DMS53 treated with DMSO at 0.1 percent for 48 hours (cell line): ENCODE measurements at regions not wholly inside any gene's neighbourhood (a gene's known extent, or its start where the extent isn't known, plus 50 kb on each side); places are given as distances from the start of the nearest gene placed in this dataset.

Experiments used
- DNase-seq: peaks from one replicate; lab custom pipeline; 2025; ENCODE audit not compliant: unreplicated experiment; lab: John Stamatoyannopoulos, UW

DNA sequence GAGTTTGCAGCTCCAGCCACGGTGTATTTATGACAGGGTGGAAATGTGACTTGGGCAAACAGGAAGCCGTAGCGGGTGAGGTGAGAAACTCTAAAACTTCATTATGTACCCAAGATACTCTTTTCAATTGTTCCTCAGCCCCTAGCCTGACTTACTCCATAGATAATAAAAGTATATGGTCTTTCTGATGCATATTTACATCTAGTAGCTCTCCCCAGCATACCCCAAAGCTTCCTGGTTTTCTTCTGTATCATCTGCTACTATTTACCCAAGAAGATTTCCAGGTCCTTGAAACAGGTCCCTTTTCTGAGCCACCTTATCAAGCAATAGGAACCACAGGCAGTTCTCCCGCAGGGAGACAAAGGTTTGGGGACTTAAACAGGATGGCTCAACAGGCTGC, 201.5 kb upstream of the ESRRG start:
- peak; percentile 47 for DNase-seq

DNA sequence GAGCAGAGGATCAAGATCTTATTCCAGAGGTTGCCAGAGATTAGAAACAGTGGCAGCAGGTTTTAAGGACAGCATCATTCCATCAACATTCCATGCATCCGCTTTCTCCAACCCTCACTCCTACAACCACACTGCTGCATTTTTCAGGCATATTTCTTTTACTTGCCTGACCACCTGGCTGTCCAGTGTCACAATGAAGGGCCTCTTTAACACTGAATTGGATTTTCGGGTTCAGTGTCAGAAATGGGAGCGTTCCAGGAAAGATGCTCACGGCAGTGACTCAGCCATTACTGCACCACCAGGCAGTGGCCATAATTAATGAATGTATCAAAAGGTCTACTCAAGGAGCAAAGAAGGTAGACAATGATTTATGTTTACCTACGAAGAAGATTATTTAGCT, 200.4 kb upstream of the ESRRG start:
- DNase-seq: no peak

DNA sequence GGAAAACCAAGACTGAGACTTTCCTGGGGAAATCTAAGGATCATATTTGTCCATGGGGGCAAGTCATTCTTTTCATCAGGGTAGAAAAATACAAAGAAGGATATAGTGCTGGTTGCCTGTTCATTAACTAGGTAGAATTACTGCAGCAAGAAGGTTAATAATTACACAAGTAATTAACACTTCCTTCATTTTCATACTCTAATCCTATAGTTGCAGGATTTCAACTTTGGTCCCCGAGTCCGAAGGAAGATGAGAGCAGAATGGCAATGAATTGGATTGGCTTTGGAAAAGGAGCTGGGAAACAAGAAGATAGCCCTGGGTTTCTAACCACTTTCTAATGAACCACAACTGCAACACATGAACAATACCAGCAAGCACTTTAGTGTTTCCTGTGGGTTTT, 199.2 kb upstream of the ESRRG start:
- DNase-seq: no peak

DNA sequence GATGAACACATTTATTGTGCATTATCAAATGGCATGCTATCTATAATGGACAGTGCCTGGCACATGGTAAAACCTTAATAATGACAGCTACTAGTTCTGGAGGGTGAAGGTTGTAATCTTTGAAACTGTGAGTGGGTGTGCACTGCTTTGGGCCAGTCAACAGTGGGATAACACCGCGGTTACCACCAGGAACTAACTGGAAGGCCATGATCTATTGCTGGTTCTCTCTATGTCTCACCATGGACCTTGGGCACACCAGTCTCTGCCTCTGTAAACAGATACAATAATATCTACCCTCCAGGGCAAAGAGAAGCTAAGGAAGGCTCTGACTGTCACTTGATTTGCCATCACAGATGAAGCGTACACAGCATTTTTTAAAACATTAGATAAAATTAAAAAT, 198.6 kb upstream of the ESRRG start:
- DNase-seq: no peak

DNA sequence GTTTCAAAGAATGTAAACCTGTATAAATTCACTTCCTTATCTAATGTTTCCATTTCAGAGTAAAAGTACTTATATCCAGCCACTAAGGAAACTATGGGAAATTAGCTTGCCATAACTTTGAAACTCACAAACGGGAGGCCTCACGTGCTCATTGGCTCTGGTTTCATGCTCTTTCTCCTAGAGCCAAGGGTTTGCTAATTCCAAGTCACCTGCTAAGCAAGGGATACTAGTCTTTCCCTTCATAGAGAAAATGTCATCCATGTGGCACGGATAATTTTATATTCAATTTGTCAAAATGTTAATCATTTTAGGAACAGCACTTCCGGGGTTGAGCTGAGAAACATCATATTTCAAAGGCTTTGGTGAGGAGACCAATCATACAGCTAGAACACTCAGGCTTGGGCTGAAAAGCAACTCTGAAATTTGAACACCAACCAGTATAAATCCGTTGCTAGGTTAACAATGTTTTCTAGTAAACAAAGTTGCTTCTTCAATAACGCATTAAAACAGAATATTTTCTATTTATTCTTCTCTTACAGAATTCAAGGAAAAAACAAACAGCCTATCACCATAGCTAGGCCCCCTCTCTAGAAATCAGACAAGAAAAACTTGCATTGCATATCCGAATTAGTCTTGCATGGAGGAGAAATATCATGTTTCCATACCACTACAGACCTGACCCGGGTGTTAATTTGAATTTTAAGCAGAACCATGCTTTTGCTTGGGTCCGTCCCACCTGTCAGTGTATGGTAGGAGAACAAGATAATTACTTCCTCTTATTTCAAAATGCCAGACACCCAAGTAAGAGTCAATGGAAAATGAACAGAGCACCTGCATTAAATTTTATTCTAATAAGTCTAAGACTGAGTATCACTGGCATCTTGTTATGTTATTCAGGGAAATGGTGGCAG, 196.1 kb upstream of the ESRRG start:
- DNase-seq: no peak

DNA sequence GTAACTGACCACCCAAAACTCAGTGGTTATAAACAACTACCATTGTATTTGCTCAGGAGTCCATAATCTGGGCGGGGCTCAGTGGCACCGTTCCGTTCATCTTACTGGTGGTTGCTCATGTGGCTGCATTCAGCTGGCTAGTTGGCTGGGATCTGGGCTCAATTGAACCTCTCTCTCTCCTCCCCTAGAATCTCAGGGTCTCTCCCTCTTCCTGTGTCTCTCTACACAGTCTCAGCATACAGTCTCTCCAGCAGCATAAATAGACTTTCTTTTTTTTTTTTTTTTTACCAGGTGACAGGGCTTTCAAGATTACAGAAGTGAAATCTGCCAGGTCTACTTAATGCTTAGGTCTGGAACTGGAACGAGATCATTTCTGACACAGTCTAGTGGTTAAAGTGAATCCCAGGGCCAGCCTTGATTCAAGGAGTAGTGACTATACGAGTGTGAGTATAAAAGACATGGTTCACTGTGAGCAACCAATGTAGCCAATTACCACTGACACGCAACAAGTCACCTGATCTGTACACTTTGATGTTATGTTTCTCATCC, 193.7 kb upstream of the ESRRG start:
- DNase-seq: no peak

DNA sequence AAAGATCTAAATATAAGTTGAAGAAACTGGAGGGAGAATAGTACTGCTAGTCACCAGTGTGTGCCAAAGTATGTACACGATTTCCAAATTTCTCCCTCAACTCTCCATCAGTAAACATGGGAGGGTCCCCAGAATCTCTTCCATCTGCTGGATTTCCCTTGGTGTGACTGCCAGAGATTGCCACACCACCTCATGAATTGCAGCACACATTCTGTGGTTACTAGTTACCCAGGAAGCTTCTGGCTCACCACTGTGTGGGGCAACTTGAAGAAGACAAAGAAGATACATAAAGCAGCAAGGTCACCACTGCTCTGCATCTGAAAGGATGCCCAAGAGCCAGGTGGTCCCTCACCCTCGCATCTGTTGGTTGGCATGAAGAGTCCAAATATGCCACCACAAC, 191.7 kb upstream of the ESRRG start:
- DNase-seq: no peak

DNA sequence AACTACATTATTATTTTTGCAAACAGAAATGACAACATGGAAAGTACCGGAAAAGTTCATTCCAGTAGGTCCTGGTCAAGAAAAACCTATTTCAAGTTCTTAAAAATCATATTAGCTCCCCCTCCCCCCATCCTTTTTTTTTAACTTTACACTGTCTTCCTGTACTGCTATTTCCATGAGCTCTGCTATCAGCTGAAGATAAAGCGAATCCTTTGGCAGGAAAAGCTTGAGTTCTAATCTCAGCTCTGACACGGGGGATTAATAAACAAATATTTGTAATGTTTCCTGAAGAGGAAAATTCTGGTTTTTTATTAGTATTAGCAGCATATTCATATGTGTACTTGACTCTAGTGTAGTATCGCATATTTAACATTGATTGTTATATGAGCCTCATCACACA, 190.7 kb upstream of the ESRRG start:
- no peak for DNase-seq

DNA sequence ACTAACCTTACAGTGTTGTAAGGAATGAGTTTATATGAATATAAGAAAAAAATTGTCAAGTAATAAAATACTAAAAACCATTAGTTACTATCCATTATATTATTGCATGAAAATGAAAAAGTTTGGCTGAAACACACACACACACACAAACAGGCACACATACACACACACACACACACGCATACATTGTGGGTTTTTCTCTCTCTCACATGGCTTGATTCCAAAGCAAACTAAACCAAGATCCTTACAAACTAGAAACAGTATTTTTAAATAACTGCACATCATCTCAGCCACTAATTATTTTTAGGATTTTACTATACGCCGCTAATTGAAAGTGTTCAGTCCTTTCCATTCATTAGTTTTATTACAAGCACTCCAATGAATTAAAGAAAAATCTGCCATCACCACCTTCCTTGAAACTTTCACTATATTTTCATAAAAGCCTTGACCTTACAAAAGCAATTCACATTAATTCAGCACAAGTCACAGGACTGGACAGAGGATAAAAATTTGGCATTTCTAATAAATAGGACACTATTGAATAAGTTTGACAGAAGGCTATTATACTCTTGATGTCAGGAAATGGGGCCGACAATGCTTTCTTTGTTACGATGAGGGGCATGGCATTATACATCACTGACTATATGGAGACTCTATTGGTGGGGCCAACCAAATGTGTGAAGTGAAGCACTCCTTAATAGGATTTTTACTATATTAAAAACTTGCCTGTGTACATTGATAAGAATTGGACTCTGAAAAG, 187.0 kb upstream of the ESRRG start:
- no peak for DNase-seq

DNA sequence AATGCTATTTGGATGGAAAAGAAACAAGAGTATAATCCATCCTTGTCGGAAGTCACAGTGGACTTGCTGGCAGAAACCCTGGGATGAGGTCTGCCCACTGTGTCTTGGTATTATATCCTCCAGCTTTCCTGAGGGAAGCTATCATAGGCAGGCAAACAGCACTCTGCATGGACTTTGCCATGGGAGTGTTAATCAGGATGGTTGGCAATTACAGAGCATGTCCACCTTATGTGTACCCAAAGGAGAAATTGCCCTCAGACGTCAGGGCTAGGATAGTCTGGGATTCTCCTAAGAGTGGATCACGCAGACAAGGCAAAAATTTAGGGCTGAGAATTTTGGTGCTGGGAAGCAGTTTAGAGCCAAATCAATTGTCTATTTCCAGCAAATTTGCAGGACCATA, 184.9 kb upstream of the ESRRG start:
- no peak for DNase-seq

DNA sequence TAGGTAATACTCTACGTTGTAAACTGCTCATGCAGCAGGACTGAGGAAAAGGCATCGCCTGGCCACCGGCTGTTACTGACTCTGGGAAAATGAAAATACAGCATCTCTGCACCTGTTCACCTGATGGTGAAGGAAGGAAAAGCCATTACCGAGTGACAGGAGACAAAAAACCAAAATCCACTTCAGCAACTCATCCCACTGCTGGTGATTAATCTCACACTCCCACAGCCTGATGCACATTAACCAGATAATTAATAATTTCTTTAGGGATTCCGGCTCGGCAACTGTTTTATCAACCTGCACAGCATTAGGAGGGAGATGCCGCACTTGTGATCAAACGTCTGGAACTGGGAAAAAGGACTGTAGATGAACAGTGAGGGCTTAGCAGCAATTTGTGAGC, 183.9 kb upstream of the ESRRG start:
- no peak for DNase-seq

DNA sequence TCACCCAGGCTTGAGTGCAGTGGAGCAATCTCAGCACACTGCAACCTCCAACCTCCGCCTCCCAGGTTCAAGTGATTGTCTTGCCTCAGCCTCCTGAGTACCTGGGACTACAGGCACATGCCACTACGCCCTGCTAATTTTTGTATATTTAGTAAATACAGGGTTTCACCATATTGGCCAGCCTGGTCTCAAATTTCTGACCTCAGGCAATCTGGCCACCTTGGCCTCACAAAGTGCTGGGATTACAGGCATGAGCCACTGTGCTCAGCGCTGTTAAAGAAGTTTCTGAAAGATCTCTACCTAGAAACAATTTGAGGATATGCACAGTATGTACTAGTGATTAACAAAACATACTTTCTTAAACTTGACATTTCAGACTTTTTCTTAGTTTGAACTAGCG, 182.6 kb upstream of the ESRRG start:
- no peak for DNase-seq

DNA sequence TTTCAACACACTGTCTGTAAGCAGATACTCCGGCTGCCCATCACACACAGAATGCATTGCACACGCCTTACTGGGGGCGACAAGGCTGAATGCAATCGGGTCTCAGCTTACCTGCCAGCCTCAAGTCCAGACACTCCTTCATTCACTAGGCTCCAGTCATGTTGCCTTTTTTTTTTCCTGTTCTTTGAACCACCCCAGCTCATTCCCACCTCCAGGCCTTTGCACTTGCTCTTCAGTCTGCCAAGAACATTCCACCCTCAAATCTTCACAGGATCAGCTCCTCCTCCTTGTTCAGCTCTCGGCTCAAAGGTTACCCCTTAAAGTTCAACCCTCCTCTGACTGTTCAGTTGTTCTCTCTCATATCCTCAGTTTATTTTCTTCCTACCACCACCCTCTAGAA, 181.9 kb upstream of the ESRRG start:
- DNase-seq: no peak

DNA sequence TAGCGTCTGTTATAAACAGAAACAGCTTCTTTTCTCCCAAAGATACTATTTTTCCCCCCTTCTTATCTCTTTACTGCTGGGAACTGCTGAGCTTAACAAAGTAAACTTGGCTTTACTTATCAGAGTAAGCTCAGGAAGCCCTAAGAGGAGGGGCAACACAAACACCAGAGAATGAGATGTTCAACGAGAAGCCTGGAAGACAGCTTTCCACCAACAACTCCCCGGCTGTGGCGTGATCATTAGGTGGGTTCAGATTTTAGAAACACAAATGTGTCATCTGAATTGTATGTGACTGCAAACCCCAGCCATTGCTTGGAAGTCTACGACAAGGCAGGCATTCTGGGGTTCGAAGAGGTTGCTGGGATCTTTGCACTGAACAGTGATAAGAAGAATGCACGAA, 181.2 kb upstream of the ESRRG start:
- no peak for DNase-seq

DNA sequence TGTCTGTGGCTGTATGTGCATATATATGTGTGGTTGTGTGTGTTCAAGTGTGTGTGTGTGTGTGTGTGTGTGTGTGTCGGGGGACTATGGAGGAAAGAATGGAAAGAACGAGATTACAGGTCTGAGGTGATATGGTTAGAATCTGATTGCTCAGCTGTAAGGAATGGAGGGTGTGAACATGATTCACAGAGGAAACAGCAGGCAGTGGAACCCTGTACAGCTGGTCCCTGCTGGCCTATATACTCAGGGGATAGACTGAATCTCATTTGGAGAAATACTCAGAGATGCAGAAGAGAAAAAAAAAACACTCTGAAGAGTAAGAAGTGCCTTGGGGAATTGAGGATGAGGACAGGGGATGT, 180.1 kb upstream of the ESRRG start:
- DNase-seq: no peak

DNA sequence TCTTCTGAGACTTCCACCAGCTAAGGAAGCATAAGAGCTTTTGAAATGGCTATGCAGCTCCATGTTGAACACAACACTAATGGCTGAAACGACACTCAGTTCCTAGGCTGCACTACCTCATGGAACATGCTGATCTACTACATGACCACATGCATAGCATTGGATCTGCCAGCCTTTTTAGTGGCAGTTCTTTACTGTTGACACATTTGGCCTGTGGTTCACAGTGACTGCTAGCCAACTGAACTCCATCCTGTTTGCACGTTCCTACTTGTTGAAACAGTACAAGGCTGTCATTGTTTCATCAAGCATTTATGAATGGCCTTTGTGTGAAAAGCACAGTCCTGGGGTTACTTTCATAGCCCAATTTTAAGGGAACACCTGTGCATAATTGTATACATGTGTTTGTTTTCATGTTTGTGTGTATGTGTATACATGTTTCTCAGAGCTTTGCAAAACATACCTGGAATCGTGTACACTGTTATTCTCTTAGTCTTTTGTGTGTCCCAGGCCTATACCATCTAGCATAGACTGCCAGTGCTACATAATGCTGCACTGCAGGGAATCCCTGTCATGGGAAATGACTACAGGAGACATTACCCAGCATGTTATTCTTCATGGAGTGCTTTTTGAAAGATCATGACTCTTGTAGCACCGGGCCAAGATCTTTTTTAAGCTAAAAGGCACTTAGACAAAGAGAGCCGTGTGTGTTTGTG, 179.6 kb upstream of the ESRRG start:
- DNase-seq: no peak

DNA sequence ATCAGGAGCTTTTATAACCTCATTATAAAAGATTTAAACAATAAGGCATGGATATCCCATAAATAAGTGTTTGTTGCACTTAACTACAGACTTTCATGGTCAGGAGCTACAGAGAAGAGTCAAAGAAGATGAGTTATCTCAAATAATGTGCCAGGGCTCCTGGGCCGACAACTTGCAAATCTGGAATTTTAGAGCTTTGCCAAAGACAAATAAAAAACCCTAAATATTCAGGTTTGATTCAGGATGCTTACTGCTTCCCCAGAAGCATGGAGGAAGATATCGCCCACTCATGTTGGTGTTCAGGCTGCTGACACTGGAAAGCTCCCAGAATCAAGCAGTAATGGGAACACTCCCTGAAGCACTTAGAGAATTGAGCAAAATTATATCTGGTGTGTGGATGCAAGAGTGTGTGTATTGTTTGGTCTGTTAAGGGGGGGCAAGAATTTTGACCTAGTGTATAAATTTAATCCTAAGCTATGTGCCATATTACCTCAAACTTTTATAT, 176.9 kb upstream of the ESRRG start:
- no peak for DNase-seq

DNA sequence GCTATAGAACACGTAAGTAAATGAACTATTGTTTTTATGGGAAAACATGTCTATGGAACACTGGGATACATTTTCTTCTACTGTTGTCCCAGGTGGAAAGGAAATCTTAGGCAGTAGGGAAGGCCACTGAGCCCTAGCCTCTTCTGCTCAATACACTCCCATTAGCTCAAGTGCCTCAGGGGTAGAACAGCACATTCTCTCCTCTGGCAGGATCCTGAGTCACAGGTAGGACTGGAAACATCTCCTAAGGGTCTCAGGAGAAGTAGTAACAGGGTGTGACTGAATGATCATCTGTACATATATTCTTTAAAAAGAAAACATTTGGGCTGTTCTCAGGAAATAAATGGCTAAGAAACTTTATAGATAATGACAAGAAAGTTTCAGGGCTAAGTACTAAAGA, 175.6 kb upstream of the ESRRG start:
- no peak for DNase-seq

DNA sequence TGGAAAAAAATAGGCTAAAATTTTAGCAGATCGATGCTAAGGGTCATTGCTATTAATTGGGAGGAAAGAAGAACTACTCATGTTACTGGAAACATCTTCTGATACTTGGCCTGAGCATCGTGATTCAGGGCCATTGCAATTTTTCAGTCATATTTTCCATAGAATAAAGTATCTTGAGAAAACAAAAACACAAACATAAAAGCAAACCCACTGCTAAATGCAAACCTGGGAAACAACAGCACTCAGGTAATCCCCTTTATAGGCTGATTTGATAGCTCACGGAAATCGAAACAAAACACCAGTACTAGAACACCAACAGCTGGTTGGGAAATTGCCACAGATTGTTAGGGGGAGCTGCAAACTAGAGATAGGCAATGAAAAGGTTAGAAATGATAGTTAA, 172.9 kb upstream of the ESRRG start:
- DNase-seq: no peak

DNA sequence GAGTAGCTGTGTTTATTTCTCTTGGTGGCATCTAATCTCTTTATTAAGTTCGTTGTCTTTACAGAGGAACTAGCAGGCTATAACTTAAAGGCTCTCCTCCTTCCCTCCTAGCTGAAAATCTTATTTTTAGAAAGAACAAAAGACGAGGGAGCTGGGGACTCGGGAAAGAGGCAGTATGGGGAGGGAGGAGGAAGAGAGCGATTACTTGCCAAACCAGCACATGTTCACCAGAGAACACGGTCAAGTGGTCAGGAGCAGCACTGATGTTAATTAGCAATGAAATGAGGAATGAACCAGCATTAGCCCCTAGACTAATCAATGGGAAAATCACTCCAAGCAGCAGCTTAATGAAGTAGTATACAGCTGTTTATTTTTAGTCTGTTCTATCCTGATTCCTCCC, 171.3 kb upstream of the ESRRG start:
- DNase-seq: no peak

DNA sequence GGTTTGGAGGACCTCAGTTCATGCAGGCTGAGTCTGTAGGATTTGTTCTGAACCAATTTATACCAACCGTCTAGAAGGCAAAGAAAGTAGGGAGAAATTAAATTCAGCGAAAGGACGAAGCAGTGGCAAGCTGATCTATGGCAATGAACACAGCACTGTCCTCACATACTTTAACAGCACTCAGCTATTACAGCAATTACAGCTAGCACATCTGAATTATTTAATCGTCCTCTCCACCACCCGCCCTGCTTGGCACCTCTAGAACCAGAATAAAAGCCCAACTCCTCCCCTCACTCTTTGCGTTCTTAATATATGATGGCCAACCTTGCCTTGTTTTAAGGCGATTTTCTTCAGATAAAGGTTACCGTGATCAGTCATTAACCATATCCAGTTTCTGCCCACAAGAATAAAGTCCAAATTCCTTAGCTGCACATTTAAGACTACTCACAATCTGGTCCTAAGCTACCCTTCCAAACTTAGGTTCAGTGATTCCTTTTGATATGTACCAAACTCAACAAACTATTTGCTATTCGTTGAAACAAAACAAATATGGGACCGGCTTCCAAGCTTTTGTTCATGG, 169.4 kb upstream of the ESRRG start:
- no peak for DNase-seq
